Astrocyte of the cerebellum (primary cell): ENCODE measurements at regions not wholly inside any gene's neighbourhood (a gene's known extent, or its start where the extent isn't known, plus 50 kb on each side); places are given as distances from the start of the nearest gene placed in this dataset.
A peak's percentile ranks its signal among the peaks of the same experiment; 100 is the strongest.

Source experiments
- DNase-seq: peaks from one replicate; pipeline ENCODE4 v3.0.0-alpha.2; 2011; ENCODE audit warnings: low read depth
- H3K4me3 ChIP-seq: 2 replicates; pipeline ENCODE4 v1.5.1; 2011; ENCODE audit warnings: mild to moderate bottlenecking, low read depth, low read length, moderate library complexity
- in situ Hi-C: cut with HindIII; loops from 2 replicates; pipeline ENCODE4 v1.10.0; 2017; ENCODE audit warnings: low sequenced_read_pairs
- TF ChIP-seq, protein P1 (sequence below): IDR thresholded peaks from 2 replicates; pipeline ENCODE4 v1.5.1; 2012; ENCODE audit warnings: low read length, low read depth, moderate library complexity, mild to moderate bottlenecking; ENCODE audit errors: missing control alignments

DNA sequence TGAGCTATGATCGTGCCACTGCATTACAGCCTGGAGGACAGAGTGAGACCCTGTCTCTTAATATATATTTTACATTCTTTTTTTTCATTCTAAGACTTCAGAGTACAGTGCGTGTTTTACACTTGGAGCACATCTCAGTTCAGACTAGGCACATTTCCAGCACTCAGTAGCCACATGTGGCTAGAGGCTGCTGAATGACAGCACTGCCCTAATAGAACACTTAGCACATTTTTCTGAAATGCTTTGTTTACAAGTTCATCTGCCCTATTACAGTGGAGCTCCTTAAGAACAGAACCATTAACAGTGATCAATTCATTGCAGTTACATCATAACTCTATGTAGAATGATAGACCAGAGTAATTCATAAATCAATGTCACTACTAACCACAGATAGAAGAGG is 138.1 kb downstream of the SUCLG1 start:
- TF ChIP-seq, protein P1, sequence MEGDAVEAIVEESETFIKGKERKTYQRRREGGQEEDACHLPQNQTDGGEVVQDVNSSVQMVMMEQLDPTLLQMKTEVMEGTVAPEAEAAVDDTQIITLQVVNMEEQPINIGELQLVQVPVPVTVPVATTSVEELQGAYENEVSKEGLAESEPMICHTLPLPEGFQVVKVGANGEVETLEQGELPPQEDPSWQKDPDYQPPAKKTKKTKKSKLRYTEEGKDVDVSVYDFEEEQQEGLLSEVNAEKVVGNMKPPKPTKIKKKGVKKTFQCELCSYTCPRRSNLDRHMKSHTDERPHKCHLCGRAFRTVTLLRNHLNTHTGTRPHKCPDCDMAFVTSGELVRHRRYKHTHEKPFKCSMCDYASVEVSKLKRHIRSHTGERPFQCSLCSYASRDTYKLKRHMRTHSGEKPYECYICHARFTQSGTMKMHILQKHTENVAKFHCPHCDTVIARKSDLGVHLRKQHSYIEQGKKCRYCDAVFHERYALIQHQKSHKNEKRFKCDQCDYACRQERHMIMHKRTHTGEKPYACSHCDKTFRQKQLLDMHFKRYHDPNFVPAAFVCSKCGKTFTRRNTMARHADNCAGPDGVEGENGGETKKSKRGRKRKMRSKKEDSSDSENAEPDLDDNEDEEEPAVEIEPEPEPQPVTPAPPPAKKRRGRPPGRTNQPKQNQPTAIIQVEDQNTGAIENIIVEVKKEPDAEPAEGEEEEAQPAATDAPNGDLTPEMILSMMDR: no peak
- in situ Hi-C loops: no loop called here

DNA sequence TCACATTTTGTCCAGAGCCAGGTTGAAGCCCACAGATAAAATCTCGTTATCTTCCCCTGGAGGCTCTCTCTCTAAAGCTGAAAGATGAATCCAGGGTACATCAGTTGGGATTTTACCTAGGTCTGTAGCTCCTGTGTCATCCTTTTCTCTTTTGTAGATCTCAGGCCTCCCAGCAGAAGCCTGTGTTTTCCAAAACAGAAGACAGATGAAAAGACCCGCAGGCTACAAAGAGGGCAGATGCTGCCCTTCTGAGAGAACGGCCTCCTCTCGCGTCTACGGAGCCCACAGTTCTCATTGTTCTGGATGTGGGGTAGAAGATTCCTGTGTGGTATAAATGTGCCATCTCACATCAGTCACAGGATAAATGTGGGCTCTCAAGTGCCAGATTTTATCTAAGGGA is 139.5 kb downstream of the SUCLG1 start:
- H3K4me3 ChIP-seq: no peak overlapping the region
- TF ChIP-seq, protein P1: no peak
- in situ Hi-C loops: no loop called here
- no peak for DNase-seq

More for the DNA sequence above, 138.1 kb downstream of the SUCLG1 start:
- no peak overlapping the region for H3K4me3 ChIP-seq
- DNase-seq: no peak

GRCh38 chr2:84317135-84317534 is 141.9 kb downstream of the SUCLG1 start:
- TF ChIP-seq, protein P1: no peak
- DNase-seq: no peak
- no peak overlapping the region for H3K4me3 ChIP-seq
- in situ Hi-C loops: no loop called here

DNA sequence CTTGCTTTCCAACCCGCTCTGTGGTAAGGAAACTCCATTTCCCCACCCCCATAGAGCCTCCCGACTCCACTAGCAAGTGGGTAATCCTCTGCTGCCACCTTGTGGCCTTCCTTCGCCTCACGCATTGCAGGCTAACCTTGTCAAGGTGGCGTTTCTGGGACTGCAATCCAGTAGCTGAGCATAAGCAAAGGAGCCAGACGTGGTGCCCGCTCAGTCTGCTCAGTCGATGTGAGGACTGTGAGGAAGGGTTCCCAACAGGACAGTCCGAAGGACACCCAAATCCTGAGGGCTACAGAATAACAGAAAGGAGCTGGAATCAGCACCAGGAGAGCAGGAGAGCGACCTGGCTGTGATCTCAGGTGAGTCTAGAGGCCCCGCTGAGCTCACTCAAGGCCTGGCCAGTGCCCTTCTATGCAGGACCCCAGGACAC is 144.2 kb downstream of the SUCLG1 start:
- TF ChIP-seq, protein P1: peak; percentile 99
- in situ Hi-C loops: no loop called here

GRCh38 chr2:84314250-84314649 is 144.8 kb downstream of the SUCLG1 start:
- no peak for DNase-seq
- H3K4me3 ChIP-seq: no peak overlapping the region
- TF ChIP-seq, protein P1: no peak
- in situ Hi-C loops: no loop called here

More for the DNA sequence above, 144.2 kb downstream of the SUCLG1 start:
- DNase-seq: peak; percentile 68
- no peak overlapping the region for H3K4me3 ChIP-seq

- no peak overlapping the region for H3K4me3 ChIP-seq
- in situ Hi-C loops: no loop called here
- TF ChIP-seq, protein P1: no peak
- no peak for DNase-seq
Observed at GRCh38 chr2:84309281-84309680, 149.8 kb downstream of the SUCLG1 start.

GRCh38 chr2:84306361-84306760 is 152.7 kb downstream of the SUCLG1 start:
- in situ Hi-C loops: no loop called here
- no peak for DNase-seq
- no peak overlapping the region for H3K4me3 ChIP-seq
- TF ChIP-seq, protein P1: no peak
